ENCODE measurements at regions not wholly inside any gene's neighbourhood (a gene's known extent, or its start where the extent isn't known, plus 50 kb on each side); places are given as distances from the start of the nearest gene placed in this dataset.

- no peaks in the 10 kb centered on the region for H3K36me3 ChIP-seq (replicated peaks in 1 of 2; ENCODE audit: control extremely low read depth in 1 of 2, control insufficient read depth in 1 of 2, extremely low read depth in 1 of 2, insufficient read depth in 2 of 2, low read length in 1 of 2)
- Mint-ChIP-seq H3K27ac (no peak overlapping the region), H3K27me3 (no peaks in the 10 kb centered on the region), H3K4me3 (no peak overlapping the region), H3K4me1 (no peaks in the 10 kb centered on the region), H3K9me3 (ENCODE audit: insufficient read depth) (peaks cover 4% of the 10 kb centered on the region)
- intact Hi-C loops (cut with micrococcal nuclease), result no loop called here
- DNase-seq (no peak), ATAC-seq (ENCODE audit: low read depth) (no peak)
- CTCF ChIA-PET, result no interaction called here
- no peaks in the 10 kb centered on the region for H4K20me1 ChIP-seq (ENCODE audit: control insufficient read depth, insufficient read depth, low read length, poor library complexity, severe bottlenecking)
- 83% methylated on average over 1 of the region's 1 CpG for WGBS (ENCODE audit: insufficient coverage)
- no peak overlapping the region for H3K4me3 ChIP-seq (ENCODE audit: control extremely low read depth in 1 of 5, extremely low read depth in 1 of 5, insufficient read depth in 1 of 5, low read depth in 2 of 5, low read length in 4 of 5)
- no peak overlapping the region for H3K9ac ChIP-seq (ENCODE audit: low read length)
- no peaks in the 10 kb centered on the region for H3K4me1 ChIP-seq (ENCODE audit: control insufficient read depth in 2 of 2, insufficient read depth in 2 of 2, low read length in 2 of 2)
- TF ChIP-seq CTCF (IDR thresholded peaks at IDR 0.05), result no peak
- TF ChIP-seq EZH2 (IDR thresholded peaks at IDR 0.05; ENCODE audit: borderline replicate concordance, insufficient read depth, low read depth, low read length, poor library complexity, severe bottlenecking), result no peak
- peaks cover 0 to 9% (median 3%) of the 10 kb centered on the region in 3 donors for H3K9me3 ChIP-seq (ENCODE audit: control extremely low read depth in 1 of 3, control insufficient read depth in 2 of 3, insufficient read depth in 1 of 3, low read length in 2 of 3)
- no peak overlapping the region for H3K4me2 ChIP-seq (replicated peaks; ENCODE audit: low read depth, low read length, poor library complexity, severe bottlenecking)
- POLR2A ChIA-PET, result no interaction called here
- no peaks in the 10 kb centered on the region for H3K79me2 ChIP-seq (ENCODE audit: control insufficient read depth, insufficient read depth, low read length)
- H2AFZ ChIP-seq (ENCODE audit: insufficient read depth, low read depth, low read length, poor library complexity, severe bottlenecking), result no peak overlapping the region
- no peaks in the 10 kb centered on the region for H3K27me3 ChIP-seq (replicated peaks in 1 of 4; ENCODE audit: control extremely low read depth in 1 of 4, control insufficient read depth in 3 of 4, insufficient read depth in 4 of 4, low read length in 3 of 4)
- no peak overlapping the region for H3K27ac ChIP-seq (ENCODE audit: low read length in 2 of 2)
These were observed 410.3 kb upstream of the ZWINT start for GRCh38 chr10:56771343-56771742.

- Histone ChIP-seq H2AFZ (ENCODE audit: insufficient read depth, low read depth, low read length, poor library complexity, severe bottlenecking) (no peak overlapping the region), H4K20me1 (ENCODE audit: control insufficient read depth, insufficient read depth, low read length, poor library complexity, severe bottlenecking) (no peaks in the 10 kb centered on the region), H3K36me3 (replicated peaks in 1 of 2; ENCODE audit: control extremely low read depth in 1 of 2, control insufficient read depth in 1 of 2, extremely low read depth in 1 of 2, insufficient read depth in 2 of 2, low read length in 1 of 2) (no peaks in the 10 kb centered on the region), H3K4me1 (ENCODE audit: control insufficient read depth in 2 of 2, insufficient read depth in 2 of 2, low read length in 2 of 2) (no peaks in the 10 kb centered on the region), H3K4me2 (replicated peaks; ENCODE audit: low read depth, low read length, poor library complexity, severe bottlenecking) (no peak overlapping the region), H3K79me2 (ENCODE audit: control insufficient read depth, insufficient read depth, low read length) (no peaks in the 10 kb centered on the region), H3K9me3 (ENCODE audit: control extremely low read depth in 1 of 3, control insufficient read depth in 2 of 3, insufficient read depth in 1 of 3, low read length in 2 of 3) (peaks cover 1 to 6% (median 4%) of the 10 kb centered on the region in 3 donors), H3K9ac (ENCODE audit: low read length) (no peak overlapping the region), H3K27ac (ENCODE audit: low read length in 2 of 2) (no peak overlapping the region), H3K27me3 (replicated peaks in 1 of 4; ENCODE audit: control extremely low read depth in 1 of 4, control insufficient read depth in 3 of 4, insufficient read depth in 4 of 4, low read length in 3 of 4) (no peaks in the 10 kb centered on the region), H3K4me3 (ENCODE audit: control extremely low read depth in 1 of 5, extremely low read depth in 1 of 5, insufficient read depth in 1 of 5, low read depth in 2 of 5, low read length in 4 of 5) (no peak overlapping the region)
- intact Hi-C loops (cut with micrococcal nuclease), result no loop called here
- POLR2A ChIA-PET, result no interaction called here
- Mint-ChIP-seq H3K27me3 (no peaks in the 10 kb centered on the region), H3K27ac (no peak overlapping the region), H3K9me3 (ENCODE audit: insufficient read depth) (peaks cover 8% of the 10 kb centered on the region), H3K4me1 (no peaks in the 10 kb centered on the region), H3K4me3 (no peak overlapping the region)
- TF ChIP-seq CTCF (IDR thresholded peaks at IDR 0.05) (no peak), EZH2 (IDR thresholded peaks at IDR 0.05; ENCODE audit: borderline replicate concordance, insufficient read depth, low read depth, low read length, poor library complexity, severe bottlenecking) (no peak)
- DNase-seq, result no peak
- CTCF ChIA-PET, result no interaction called here
- 100% methylated on average over 1 of the region's 2 CpGs for WGBS (ENCODE audit: insufficient coverage)
- no peak for ATAC-seq (ENCODE audit: low read depth)
These were observed 402.0 kb upstream of the ZWINT start for GRCh38 chr10:56763090-56763489.
